IgD-negative memory B cell (primary cell): ENCODE measurements at regions not wholly inside any gene's neighbourhood (a gene's known extent, or its start where the extent isn't known, plus 50 kb on each side); places are given as distances from the start of the nearest gene placed in this dataset.
"Not testable (repeated sequence)": the region's sequence is repeated elsewhere in the genome, so short reads cannot be mapped to it uniquely, and the experiment has no call there.

Experiments used
- H3K27ac Mint-ChIP-seq, 3 donors: one replicate each; pipeline ENCODE4 v1.8.0; 2020 to 2022; ENCODE audit warnings: mild to moderate bottlenecking in 3 of 3, mixed read lengths in 3 of 3, moderate library complexity in 1 of 3
- H3K27me3 Mint-ChIP-seq: one replicate; pipeline ENCODE4 v1.8.0; 2021; ENCODE audit warnings: mixed read lengths
- H3K36me3 Mint-ChIP-seq: one replicate; pipeline ENCODE4 v1.8.0; 2020; ENCODE audit warnings: mild to moderate bottlenecking, mixed read lengths
- H3K4me1 Mint-ChIP-seq, 3 donors: one replicate each; pipeline ENCODE4 v1.8.0; 2020 to 2022; ENCODE audit warnings: mixed read lengths in 3 of 3, mild to moderate bottlenecking in 1 of 3
- H3K4me3 Mint-ChIP-seq, 4 donors: one replicate each; pipeline ENCODE4 v1.8.0; 2020 to 2022; ENCODE audit warnings: mild to moderate bottlenecking in 4 of 4, mixed read lengths in 4 of 4, moderate library complexity in 3 of 4
- H3K9me3 Mint-ChIP-seq, 3 donors: one replicate each; pipeline ENCODE4 v1.8.0; 2020 to 2021; ENCODE audit warnings: mixed read lengths in 3 of 3, mild to moderate bottlenecking in 1 of 3

DNA sequence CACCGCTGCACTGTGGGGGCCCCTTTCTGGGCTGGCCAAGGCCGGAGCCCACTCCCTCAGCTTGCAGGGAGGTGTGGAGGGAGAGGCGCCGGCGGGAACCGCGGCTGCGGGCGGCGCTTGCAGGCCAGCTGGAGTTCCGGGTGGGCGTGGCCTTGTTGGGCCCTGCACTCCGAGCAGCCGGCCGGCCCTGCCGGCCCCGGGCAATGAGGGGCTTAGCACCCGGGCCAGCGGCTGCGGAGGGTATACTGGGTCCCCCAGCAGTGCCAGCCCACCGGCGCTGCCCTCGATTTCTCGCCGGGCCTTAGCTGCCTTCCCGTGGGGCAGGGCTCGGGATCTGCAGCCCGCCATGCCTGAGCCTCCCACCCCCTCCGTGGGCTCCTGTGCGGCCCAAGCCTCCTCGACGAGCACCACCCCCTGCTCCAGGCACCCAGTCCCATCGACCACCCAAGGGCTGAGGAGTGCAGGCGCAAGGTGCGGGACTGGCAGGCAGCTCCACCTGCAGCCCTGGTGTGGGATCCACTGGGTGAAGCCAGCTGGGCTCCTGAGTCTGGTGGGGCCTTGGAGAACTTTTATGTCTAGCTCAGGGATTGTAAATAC, 705.1 kb upstream of the CDH9 start:
- H3K4me1 Mint-ChIP-seq, H3K36me3 Mint-ChIP-seq, H3K4me3 Mint-ChIP-seq, H3K27me3 Mint-ChIP-seq, H3K27ac Mint-ChIP-seq: not testable (repeated sequence)
- peaks cover 1 to 18% (median 4%) of the 10 kb centered on the region in 3 donors for H3K9me3 Mint-ChIP-seq

DNA sequence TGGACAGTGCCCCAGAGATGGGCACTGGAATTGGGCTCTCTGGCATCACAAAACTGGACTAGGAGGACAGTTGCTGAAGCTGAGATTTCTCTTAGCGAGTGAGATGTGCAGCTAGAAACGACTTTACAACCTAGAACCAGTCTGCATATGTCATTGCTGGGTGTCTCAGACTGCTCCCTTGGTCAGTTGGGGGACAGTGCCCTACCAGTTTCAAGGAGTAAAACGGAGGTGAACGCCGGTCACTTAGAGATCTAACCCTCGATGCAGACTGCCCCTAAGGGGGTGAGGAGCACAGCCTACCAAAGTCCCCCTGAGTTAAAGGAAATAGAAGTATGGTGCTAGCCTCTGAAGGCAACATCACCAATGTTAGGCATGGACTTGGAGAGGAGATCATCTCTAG, 704.4 kb upstream of the CDH9 start:
- Mint-ChIP-seq H3K4me1 (no peaks in the 10 kb centered on the region), H3K4me3 (no peak overlapping the region), H3K9me3 (peaks cover 1 to 16% (median 4%) of the 10 kb centered on the region in 3 donors), H3K27ac (no peak overlapping the region), H3K27me3 (no peaks in the 10 kb centered on the region), H3K36me3 (peaks cover 2% of the 10 kb centered on the region)

DNA sequence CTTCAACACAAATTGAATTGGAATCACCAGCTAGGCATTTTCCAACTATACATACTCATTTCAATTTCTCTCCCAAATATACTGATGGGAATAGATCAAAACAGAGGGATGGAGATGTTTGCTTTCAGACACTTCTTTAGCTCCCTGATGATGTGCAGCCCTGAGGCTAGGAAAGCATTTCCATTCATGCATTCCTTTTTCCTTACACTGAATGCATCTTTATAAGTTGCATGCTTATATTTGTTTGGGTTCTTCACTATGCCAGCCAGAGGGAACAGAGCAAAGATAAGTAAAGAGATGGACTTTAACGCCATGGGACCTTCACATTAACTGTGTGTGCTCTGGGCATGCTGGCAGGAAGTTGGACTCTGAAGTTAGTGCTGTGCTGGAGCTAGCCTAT, 696.5 kb upstream of the CDH9 start:
- Mint-ChIP-seq H3K36me3 (no peaks in the 10 kb centered on the region), H3K9me3 (peaks cover 0 to 6% (median 2%) of the 10 kb centered on the region in 3 donors), H3K27me3 (no peaks in the 10 kb centered on the region), H3K4me1 (no peaks in the 10 kb centered on the region), H3K4me3 (no peak overlapping the region), H3K27ac (no peak overlapping the region)

DNA sequence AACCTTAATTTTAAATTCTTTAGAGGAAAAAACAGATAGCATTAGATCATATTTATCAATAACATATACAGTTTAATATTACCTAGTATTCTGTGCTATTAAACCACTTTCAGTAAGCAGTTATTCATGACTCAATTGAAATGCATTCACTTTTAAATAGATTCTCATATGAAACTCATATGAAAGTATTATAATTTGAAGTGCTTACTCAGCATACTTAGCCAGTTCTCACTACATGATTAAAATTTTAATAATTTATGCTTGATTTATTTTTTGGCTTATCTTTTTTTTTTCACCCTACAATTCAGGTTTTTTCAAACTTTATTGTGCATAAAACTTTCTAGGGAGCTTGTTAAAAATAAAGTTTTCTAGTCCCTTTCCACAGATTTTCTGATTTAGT, 694.9 kb upstream of the CDH9 start:
- no peaks in the 10 kb centered on the region for H3K36me3 Mint-ChIP-seq
- peaks cover 0 to 6% (median 2%) of the 10 kb centered on the region in 3 donors for H3K9me3 Mint-ChIP-seq
- no peak overlapping the region for H3K4me3 Mint-ChIP-seq
- no peak overlapping the region for H3K27ac Mint-ChIP-seq
- no peaks in the 10 kb centered on the region for H3K27me3 Mint-ChIP-seq
- H3K4me1 Mint-ChIP-seq = no peaks in the 10 kb centered on the region

DNA sequence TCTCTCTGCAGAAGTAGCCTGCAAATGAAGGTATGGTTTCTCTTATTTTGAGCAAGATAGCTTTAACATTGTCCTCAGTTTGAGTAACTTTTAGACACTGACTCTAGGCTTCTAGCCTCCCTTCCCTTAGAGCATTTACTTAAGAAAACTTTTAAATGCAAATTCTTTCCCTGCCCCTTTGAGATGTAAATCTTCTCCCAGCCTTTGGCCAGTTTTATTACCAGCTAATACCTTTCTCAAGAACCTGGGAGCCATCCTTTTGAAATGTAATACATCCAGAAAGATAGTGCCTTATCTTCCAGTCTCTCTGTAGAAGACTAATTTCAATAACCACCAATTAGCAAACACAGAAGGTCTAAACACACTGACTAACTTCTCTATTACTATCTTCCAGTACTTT, 688.9 kb upstream of the CDH9 start:
- no peak overlapping the region for H3K4me3 Mint-ChIP-seq
- no peaks in the 10 kb centered on the region for H3K27me3 Mint-ChIP-seq
- H3K27ac Mint-ChIP-seq = no peak overlapping the region
- no peaks in the 10 kb centered on the region for H3K4me1 Mint-ChIP-seq
- H3K36me3 Mint-ChIP-seq = no peaks in the 10 kb centered on the region
- H3K9me3 Mint-ChIP-seq = peaks cover 3 to 8% (median 4%) of the 10 kb centered on the region in 3 donors

DNA sequence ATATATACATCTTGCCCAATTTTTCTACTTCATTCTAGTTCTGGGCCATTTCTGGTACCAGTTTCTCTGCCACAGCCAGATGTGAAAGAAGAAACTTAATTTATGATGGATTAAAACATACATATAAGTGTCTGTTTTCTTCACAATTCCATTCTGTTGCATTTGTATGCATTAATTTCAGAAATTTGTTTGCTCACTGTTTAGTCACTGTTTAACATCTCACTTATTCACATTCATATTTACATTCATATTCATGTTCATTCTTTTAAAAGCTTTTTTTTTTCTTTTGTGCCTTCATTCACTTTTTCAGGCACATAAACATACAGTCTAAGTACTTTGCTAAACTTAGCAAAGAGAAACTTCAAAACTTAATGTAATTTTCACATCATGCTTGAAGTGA, 684.0 kb upstream of the CDH9 start:
- no peak overlapping the region for H3K27ac Mint-ChIP-seq
- H3K36me3 Mint-ChIP-seq = no peaks in the 10 kb centered on the region
- no peak overlapping the region for H3K4me3 Mint-ChIP-seq
- H3K9me3 Mint-ChIP-seq = peaks cover 2 to 4% (median 3%) of the 10 kb centered on the region in 3 donors
- no peaks in the 10 kb centered on the region for H3K27me3 Mint-ChIP-seq
- no peaks in the 10 kb centered on the region for H3K4me1 Mint-ChIP-seq

DNA sequence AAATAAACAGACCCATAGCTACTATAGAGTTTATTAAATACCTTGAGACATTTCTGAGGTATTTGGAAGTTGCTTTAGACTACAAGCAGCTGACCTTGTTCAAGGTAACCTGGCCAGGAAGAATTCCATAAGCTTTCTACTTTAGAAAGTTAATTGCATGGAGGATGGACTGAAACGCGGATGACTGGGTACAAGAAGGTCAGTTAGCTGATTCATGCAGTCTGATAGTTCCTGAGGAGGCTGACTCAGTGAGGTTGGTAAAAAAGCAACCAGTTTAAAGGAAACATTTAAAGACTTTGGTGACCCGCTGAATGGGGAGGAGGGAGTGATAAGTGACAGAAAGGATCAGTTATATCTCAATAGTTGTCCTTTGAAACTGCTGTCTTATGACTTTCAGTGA, 670.1 kb upstream of the CDH9 start:
- Mint-ChIP-seq H3K4me1 (no peaks in the 10 kb centered on the region), H3K27me3 (no peaks in the 10 kb centered on the region), H3K36me3 (no peaks in the 10 kb centered on the region), H3K4me3 (no peak overlapping the region), H3K9me3 (peaks cover under 1 to 6% (median 2%) of the 10 kb centered on the region in 3 donors), H3K27ac (no peak overlapping the region)

DNA sequence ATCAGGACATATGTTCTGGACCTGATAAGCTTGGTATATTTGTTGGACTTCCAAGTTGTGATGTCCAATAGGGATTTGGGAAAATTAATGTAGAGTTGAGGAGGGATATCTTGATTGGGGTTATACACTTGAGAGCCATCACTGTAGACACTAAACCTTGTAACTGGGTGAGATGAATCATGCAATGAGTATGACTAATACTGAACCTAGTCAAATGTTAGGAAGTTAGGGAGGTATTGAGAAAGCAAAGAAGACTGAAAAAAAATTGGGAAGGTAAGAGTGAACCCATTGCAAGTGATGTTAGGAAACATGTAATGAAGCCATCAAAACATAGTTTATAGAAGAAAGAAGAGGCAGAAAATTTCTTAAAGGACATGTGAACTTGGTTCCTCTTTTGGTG, 668.4 kb upstream of the CDH9 start:
- peaks cover 0 to 8% (median 2%) of the 10 kb centered on the region in 3 donors for H3K9me3 Mint-ChIP-seq
- no peak overlapping the region for H3K27ac Mint-ChIP-seq
- no peaks in the 10 kb centered on the region for H3K36me3 Mint-ChIP-seq
- H3K4me3 Mint-ChIP-seq = no peak overlapping the region
- no peaks in the 10 kb centered on the region for H3K27me3 Mint-ChIP-seq
- H3K4me1 Mint-ChIP-seq = no peaks in the 10 kb centered on the region

DNA sequence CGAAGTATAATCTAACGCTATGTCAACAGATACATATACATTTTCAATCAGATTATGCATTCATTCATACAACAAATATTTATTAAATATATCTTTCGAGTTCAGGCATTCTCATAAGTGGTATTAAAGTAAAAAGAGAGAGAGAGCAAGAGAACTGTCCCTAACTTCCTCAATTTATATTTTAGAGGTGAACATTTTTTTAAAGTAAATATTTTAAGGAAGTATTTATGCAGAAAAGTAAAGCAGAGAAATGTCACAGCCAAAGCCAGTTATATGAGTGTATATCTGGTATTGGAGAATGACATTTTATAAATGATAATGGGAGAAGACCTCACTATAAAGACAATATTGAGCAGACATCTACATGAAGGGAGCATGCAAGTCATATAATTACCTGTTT, 667.3 kb upstream of the CDH9 start:
- Mint-ChIP-seq H3K4me1 (no peaks in the 10 kb centered on the region), H3K9me3 (peaks cover 0 to 8% (median 2%) of the 10 kb centered on the region in 3 donors), H3K27me3 (no peaks in the 10 kb centered on the region), H3K4me3 (no peak overlapping the region), H3K36me3 (no peaks in the 10 kb centered on the region), H3K27ac (no peak overlapping the region)

DNA sequence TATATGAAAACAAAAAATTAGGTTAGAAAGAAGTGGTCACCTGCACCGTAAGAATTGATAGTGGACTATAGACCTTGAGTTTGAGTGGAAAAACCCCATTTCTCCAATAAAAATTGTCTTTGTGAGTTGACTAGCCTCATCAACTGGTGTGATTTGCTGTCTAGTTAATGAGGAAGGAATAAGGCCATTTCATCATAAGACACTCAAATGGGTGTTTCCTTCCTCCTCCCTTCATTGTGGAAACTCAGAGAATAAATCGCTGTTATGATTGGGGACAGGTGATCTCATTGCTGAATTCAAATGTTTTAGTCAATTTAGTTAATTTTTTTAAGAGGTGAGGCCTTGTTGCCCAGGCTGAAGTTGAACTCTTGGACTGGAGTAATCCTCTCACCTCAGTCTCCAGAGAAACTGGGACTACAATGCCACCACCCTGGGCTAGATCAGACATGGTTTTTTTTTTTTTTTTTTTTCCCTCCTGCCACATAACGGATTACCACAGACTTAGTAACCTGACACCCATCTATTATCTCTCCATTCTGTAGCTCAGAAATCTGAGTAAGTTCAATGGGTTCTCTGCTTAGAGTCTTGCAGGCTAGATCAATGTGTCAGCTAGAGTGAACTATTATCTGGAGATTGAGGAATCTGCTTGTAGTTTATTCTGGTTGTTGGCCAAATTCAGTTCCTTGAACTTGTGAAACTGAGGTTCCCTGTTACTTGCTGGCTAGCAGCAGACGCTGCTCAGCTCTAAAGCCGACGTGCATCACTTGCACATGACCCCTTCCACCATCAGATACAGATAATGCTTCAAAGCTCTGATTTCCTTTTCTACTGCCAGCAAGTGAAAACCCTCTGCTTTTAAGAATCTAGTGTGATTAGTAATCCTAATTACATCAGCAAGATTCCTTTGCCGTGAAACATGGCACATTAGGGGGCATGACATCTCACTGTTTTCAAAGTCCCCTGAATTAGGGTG, 663.8 kb upstream of the CDH9 start:
- Mint-ChIP-seq H3K27me3 (no peaks in the 10 kb centered on the region), H3K27ac (no peak overlapping the region), H3K4me1 (no peaks in the 10 kb centered on the region), H3K36me3 (no peaks in the 10 kb centered on the region), H3K9me3 (peaks cover 0 to 10% (median 2%) of the 10 kb centered on the region in 3 donors), H3K4me3 (no peak overlapping the region)

DNA sequence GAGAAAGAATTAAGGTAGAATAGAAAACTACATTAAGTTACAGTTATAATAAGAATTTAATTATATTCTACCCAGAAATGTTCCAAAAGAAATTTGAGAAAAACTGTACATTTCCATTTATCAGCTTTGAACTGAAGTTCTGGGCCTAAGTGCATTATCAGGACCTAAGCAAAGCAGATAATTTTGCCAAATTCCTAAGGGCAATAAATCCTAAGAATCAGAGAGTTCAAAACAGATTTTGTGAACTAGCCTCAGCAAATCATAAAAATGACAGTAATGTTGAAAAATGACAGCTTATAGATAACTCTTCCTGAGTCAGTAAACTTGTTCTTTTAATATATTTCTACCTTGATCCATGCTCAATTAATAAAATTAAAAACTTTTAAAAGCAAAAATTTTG, 662.1 kb upstream of the CDH9 start:
- Mint-ChIP-seq H3K4me1 (no peaks in the 10 kb centered on the region), H3K27ac (no peak overlapping the region), H3K36me3 (no peaks in the 10 kb centered on the region), H3K9me3 (peaks cover under 1 to 10% (median 2%) of the 10 kb centered on the region in 3 donors), H3K4me3 (no peak overlapping the region), H3K27me3 (no peaks in the 10 kb centered on the region)

DNA sequence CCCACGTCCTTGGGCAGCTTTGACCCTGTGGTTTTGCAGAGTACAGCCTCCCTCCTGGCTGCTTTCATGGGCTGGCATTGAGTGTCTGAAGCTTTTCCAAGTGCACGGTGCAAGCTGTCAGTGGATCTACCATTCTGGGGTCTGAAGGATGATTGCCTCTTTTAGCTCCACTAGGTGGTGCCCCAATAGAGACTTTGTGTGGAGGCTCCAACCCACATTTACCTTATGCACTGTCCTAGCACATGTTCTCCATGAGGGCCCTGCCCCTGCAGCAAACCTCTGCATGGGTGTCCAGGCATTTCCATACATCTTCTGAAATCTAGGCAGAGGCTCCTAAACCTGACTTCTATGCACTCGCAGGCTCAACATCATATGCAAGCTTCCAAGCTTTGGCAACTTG, 644.2 kb upstream of the CDH9 start:
- no peak overlapping the region for H3K4me3 Mint-ChIP-seq
- H3K9me3 Mint-ChIP-seq = peaks cover 0 to 11% (median 0%) of the 10 kb centered on the region in 3 donors
- H3K4me1 Mint-ChIP-seq = no peaks in the 10 kb centered on the region
- no peaks in the 10 kb centered on the region for H3K36me3 Mint-ChIP-seq
- no peak overlapping the region for H3K27ac Mint-ChIP-seq
- H3K27me3 Mint-ChIP-seq = no peaks in the 10 kb centered on the region

DNA sequence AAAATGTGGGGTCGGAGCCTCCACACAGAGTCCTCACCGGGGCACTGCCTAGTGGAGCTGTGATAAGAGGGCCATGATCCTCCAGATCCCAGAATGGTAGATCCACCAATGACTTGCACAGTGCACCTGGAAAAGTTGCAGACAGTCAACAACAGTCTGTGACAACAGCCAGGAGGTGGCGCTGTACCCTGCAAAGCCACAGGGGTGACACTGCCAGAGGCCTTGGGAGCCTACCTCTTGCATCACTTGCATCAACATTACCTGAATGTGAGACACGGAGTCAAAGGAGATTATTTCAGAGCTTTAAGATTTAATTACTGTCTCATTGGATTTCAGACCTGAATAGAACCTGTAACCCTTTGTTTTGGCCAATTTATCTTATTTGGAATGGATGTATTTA, 614.1 kb upstream of the CDH9 start:
- H3K36me3 Mint-ChIP-seq = peaks cover 1% of the 10 kb centered on the region
- H3K4me3 Mint-ChIP-seq = no peak overlapping the region
- no peaks in the 10 kb centered on the region for H3K4me1 Mint-ChIP-seq
- H3K27ac Mint-ChIP-seq = no peak overlapping the region
- no peaks in the 10 kb centered on the region for H3K27me3 Mint-ChIP-seq
- H3K9me3 Mint-ChIP-seq = peaks cover 0 to 12% (median 2%) of the 10 kb centered on the region in 3 donors

DNA sequence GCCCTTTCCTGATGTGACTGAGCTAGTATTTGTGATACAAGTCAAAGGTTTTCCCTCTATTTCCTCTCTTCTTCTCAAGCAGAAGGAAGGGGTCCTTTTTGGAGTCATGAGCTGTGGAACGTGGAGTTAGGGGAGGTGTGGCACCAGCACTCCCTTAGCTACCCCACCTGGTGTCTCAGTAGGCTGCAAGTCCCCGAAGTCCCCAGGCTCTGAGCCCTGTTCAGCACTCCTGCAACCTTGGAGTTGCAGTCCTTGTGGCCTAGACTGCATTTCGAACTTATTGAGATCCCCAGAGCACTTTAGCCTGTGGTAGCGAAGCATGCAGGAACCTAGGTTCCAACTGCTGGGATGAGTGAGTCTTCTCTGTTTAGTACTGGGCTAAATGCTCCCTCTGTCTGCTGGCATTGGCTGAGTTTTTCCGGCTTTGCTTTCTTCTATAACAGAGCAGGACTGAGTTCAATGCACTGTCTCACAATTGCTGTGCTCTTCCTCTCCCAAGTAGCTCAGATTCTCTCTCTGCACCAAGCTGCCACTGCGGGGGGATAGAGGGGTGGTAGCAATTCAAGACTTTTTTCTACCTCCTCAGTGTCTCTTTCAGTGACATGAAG, 600.7 kb upstream of the CDH9 start:
- Mint-ChIP-seq H3K27me3 (no peaks in the 10 kb centered on the region), H3K9me3 (peaks cover 2 to 3% (median 3%) of the 10 kb centered on the region in 3 donors), H3K4me1 (no peaks in the 10 kb centered on the region), H3K36me3 (no peaks in the 10 kb centered on the region), H3K27ac (no peak overlapping the region), H3K4me3 (no peak overlapping the region)

DNA sequence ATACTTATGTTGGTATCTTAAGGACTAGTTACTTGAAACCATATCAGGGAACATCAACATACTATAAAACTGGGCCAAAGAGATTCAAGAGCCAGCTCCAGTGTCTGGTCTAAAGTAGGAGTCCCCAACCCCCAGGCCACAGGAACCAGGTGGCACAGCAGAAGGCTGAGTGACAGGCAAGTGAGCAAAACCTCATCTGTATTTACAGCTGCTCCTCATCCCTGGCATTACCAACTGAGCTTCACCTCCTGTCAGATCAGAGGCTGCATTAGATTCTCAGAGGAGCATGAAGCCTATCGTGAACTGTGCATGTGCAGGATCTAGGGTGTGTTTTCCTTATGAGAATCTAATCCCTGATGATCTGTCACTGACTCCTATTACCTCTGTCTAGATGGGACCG, 581.6 kb upstream of the CDH9 start:
- Mint-ChIP-seq H3K36me3 (no peaks in the 10 kb centered on the region), H3K4me3 (no peak overlapping the region), H3K9me3 (peaks cover 0 to 17% (median 3%) of the 10 kb centered on the region in 3 donors), H3K27ac (no peak overlapping the region), H3K27me3 (no peaks in the 10 kb centered on the region), H3K4me1 (no peaks in the 10 kb centered on the region)
